Large intestine (tissue), 3 donors: ENCODE measurements at regions not wholly inside any gene's neighbourhood (a gene's known extent, or its start where the extent isn't known, plus 50 kb on each side); places are given as distances from the start of the nearest gene placed in this dataset.
"Not testable (repeated sequence)": the region's sequence is repeated elsewhere in the genome, so short reads cannot be mapped to it uniquely, and the experiment has no call there.

ENCODE experiments used
- DNase-seq, 2 donors: peaks; one replicate each; pipeline versions ENCODE4 v3.0.0 to v3.0.0-alpha.2; 2013
- H3K27ac ChIP-seq: one replicate; pipeline ENCODE4 v1.5.1; 2013; ENCODE audit warnings: low read length
- H3K27me3 ChIP-seq: 2 replicates; pipeline ENCODE4 v1.6.1; 2013; ENCODE audit warnings: low read length; ENCODE audit not compliant: control insufficient read depth, insufficient read depth
- H3K36me3 ChIP-seq: 2 replicates; pipeline ENCODE4 v1.6.1; 2013; ENCODE audit warnings: low read length; ENCODE audit not compliant: control insufficient read depth, insufficient read depth
- H3K4me1 ChIP-seq: one replicate; pipeline ENCODE4 v1.6.1; 2013; ENCODE audit warnings: low read length; ENCODE audit not compliant: control insufficient read depth, insufficient read depth
- H3K4me3 ChIP-seq: one replicate; pipeline ENCODE4 v1.5.1; 2013; ENCODE audit warnings: low read length
- H3K9me3 ChIP-seq: one replicate; pipeline ENCODE4 v1.6.1; 2013; ENCODE audit warnings: mild to moderate bottlenecking, low read depth, low read length, moderate library complexity; ENCODE audit not compliant: control insufficient read depth
- WGBS: methylation state at CpG from one replicate; pipeline ENCODE4 v1.1.5; 2013; ENCODE audit warnings: low lambda C conversion rate; ENCODE audit not compliant: insufficient coverage; 5-methylcytosine and 5-hydroxymethylcytosine counted together

- Histone ChIP-seq H3K36me3 (no peaks in the 10 kb centered on the region), H3K4me1 (peaks cover 5% of the 10 kb centered on the region), H3K27ac (no peak overlapping the region), H3K27me3 (peaks cover 3% of the 10 kb centered on the region), H3K4me3 (no peak overlapping the region), H3K9me3 (no peaks in the 10 kb centered on the region)
- no CpG with 5 or more reads among the region's 4 CpGs for WGBS
- DNase-seq = no peak
Observed at GRCh38 chr10:117458571-117458970, 83.3 kb upstream of the PDZD8 start.

- Histone ChIP-seq H3K9me3 (no peaks in the 10 kb centered on the region), H3K4me3 (no peak overlapping the region), H3K27me3 (peaks cover 3% of the 10 kb centered on the region), H3K36me3 (no peaks in the 10 kb centered on the region), H3K27ac (no peak overlapping the region), H3K4me1 (peaks cover 5% of the 10 kb centered on the region)
- no peak for DNase-seq
- WGBS = no CpG with 5 or more reads among the region's 8 CpGs
Observed at GRCh38 chr10:117457932-117458331, 82.7 kb upstream of the PDZD8 start.

DNA sequence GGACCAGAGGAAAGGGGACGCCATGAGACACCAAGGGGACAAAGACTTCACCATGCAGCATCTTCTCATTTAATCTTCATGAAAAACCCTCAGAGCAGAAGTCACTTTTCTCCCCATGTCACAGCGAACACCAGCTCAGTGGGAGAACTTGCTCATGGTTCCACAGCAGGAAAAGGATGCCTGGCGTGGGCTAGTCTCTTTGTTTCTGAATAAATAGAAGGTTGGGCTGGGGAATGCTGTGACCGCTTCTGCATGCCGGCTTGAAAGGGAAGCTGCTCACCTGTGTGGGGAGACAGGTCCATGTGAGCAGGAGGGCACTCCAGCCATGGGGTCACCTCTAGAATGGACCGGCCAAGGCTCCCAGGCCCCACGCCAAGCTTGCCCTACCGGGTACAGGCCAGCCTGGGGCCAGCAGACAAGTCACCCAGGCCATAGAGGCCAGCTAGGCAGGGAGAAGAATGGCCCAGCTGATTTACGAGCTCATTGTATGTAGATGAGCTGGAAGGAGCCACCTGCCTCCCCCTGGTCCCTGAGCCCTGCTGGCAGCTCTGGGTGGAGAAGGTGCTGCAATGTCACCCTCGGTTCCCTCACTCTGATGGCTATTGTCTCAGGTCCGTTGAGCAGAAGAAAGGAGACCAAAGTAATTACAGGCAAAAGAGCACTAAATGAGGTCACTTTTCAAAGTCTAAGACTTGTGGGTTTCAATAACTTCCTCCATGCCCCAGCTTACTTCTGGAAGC, 82.0 kb upstream of the PDZD8 start:
- WGBS = no CpG with 5 or more reads among the region's 11 CpGs
- no peaks in the 10 kb centered on the region for H3K36me3 ChIP-seq
- no peak for DNase-seq
- H3K27me3 ChIP-seq = peaks cover 3% of the 10 kb centered on the region
- H3K9me3 ChIP-seq = no peaks in the 10 kb centered on the region
- peaks cover 4% of the 10 kb centered on the region for H3K4me1 ChIP-seq
- no peak overlapping the region for H3K27ac ChIP-seq
- H3K4me3 ChIP-seq = no peak overlapping the region

- WGBS = no CpG with 5 or more reads among the region's 5 CpGs
Observed at GRCh38 chr10:117455346-117455745, 80.1 kb upstream of the PDZD8 start.

DNA sequence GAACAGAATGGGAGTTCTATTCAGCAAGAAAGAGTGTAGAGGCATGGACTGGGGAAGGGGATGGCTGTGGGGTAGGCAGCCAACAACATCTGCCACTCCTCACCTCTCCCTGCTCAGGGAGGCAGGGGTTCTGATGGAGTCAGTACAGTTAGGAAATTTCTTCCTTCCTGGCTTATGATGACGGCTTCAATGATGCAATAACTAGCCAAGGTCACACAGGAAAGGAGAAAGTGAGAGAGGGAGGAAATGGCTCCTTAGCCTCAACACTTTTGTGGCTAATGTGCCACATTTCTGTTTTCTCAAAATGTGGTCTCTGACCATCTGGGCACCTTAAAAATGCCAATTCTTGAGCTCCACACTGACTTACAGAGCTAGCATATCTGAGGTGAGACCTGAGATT, 79.3 kb upstream of the PDZD8 start:
- H3K4me1 ChIP-seq = no peaks in the 10 kb centered on the region
- H3K9me3 ChIP-seq = no peaks in the 10 kb centered on the region
- no CpG with 5 or more reads among the region's 1 CpG for WGBS
- DNase-seq = no peak
- peaks cover 4% of the 10 kb centered on the region for H3K27me3 ChIP-seq
- no peak overlapping the region for H3K4me3 ChIP-seq
- no peak overlapping the region for H3K27ac ChIP-seq
- H3K36me3 ChIP-seq = no peaks in the 10 kb centered on the region

More at GRCh38 chr10:117455346-117455745, 80.1 kb upstream of the PDZD8 start:
- Histone ChIP-seq H3K4me1 (no peaks in the 10 kb centered on the region), H3K36me3 (no peaks in the 10 kb centered on the region), H3K9me3 (no peaks in the 10 kb centered on the region), H3K27me3 (peaks cover 3% of the 10 kb centered on the region), H3K4me3 (no peak overlapping the region), H3K27ac (no peak overlapping the region)
- DNase-seq = no peak

DNA sequence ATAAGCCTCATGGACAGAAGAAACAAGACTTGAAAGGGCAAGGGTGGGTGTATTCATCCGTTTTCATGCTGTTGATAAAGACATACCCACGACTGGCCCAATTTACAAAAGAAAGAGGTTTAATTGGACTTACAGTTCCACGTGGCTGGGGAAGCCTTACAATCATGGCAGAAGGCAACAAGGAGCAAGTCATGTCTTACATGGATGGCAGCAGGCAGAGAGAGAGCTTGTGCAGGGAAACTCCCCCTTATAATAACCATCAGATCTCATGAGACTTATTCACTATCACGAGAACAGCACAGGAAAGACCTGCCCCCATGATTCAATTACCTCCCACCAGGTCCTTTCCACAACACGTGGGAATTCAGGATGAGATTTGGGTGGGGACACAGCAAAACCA, 78.2 kb upstream of the PDZD8 start:
- not testable (repeated sequence) for H3K4me3 ChIP-seq, H3K27ac ChIP-seq, H3K27me3 ChIP-seq, H3K9me3 ChIP-seq, H3K4me1 ChIP-seq, DNase-seq, H3K36me3 ChIP-seq
- no CpG with 5 or more reads among the region's 5 CpGs for WGBS

- no peaks in the 10 kb centered on the region for H3K4me1 ChIP-seq
- no peaks in the 10 kb centered on the region for H3K36me3 ChIP-seq
- DNase-seq = no peak
- H3K27me3 ChIP-seq = peaks cover 2% of the 10 kb centered on the region
- H3K4me3 ChIP-seq = no peak overlapping the region
- no CpG with 5 or more reads among the region's 2 CpGs for WGBS
- H3K27ac ChIP-seq = no peak overlapping the region
- H3K9me3 ChIP-seq = no peaks in the 10 kb centered on the region
Observed at GRCh38 chr10:117450940-117451339, 75.7 kb upstream of the PDZD8 start.

DNA sequence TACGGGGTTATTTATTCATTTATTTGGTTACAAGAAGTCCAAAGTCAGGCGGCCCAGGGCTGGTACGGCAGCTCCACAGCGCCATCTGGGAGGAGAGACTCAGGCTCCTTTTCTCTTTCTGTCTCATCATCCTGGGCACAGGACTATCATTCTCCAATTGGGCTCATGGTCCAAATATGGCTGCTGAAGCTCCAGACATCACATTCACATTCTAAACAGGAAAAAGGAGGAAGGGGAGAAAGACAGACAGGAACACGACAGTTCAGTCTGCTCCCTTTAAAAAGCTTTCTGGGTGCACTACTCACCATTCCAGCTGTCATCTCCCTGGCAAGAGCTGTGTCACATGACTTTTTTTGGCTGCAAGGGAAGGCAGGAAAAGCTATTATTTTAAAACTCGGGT, 74.4 kb upstream of the PDZD8 start:
- no CpG with 5 or more reads among the region's 6 CpGs for WGBS
- no peak for DNase-seq

DNA sequence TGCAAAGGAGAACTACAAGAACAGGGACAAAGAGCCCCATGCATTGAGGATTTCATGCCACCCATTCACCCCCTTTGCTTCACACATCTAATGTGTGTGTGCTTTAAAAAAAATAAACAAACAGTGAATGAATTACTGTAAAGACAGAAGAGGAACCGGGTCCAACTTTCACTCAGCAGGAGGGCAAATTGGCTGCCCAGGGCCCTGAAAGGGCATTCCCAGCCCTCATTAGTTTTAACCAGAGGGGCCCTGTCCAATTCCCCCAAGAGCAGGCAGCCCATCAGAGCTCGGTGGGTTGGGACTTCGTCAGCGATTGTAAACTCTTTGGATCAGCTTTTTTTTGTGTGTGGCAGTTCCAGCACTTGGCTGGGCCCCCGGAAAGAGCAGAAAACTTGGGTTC, 73.6 kb upstream of the PDZD8 start:
- Histone ChIP-seq H3K4me3 (no peak overlapping the region), H3K27me3 (peaks cover 2% of the 10 kb centered on the region), H3K36me3 (no peaks in the 10 kb centered on the region), H3K4me1 (no peaks in the 10 kb centered on the region), H3K27ac (no peak overlapping the region), H3K9me3 (peaks cover under 1% of the 10 kb centered on the region)
- no peak for DNase-seq
- no CpG with 5 or more reads among the region's 5 CpGs for WGBS

More for the DNA sequence above, 74.4 kb upstream of the PDZD8 start:
- no peaks in the 10 kb centered on the region for H3K9me3 ChIP-seq
- no peak overlapping the region for H3K27ac ChIP-seq
- H3K4me3 ChIP-seq = no peak overlapping the region
- no peaks in the 10 kb centered on the region for H3K4me1 ChIP-seq
- H3K27me3 ChIP-seq = peaks cover 2% of the 10 kb centered on the region
- no peaks in the 10 kb centered on the region for H3K36me3 ChIP-seq

DNA sequence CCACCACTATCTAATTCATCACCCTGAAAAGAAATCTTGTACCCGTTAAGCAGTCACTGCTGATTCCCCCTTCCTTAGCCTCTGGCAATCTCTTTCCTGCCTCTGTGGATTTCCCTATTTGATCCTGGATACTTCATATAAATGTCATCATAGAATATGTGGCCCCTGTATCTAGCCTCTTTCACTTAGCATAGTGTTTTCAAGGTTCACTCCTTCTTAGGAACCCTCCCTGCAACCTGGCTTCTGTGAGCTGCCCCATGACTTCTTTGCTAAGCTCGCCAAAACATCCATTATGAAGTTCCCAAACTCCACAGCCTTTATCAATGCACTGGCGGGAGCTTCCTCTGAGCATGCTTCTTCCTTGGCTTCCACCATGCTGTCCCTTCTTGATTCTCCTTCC, 70.8 kb upstream of the PDZD8 start:
- Histone ChIP-seq H3K9me3 (peaks cover 2% of the 10 kb centered on the region), H3K27ac (no peak overlapping the region), H3K4me3 (no peak overlapping the region), H3K27me3 (peaks cover 2% of the 10 kb centered on the region), H3K4me1 (peaks cover 3% of the 10 kb centered on the region), H3K36me3 (no peaks in the 10 kb centered on the region)
- no peak for DNase-seq
- WGBS = no CpG with 5 or more reads among the region's 3 CpGs

GRCh38 chr10:117444497-117445040, 69.3 kb upstream of the PDZD8 start:
- 92% methylated on average over 2 of the region's 4 CpGs for WGBS
- Histone ChIP-seq H3K9me3 (peaks cover 2% of the 10 kb centered on the region), H3K4me3 (no peak overlapping the region), H3K4me1 (peaks cover 3% of the 10 kb centered on the region), H3K36me3 (no peaks in the 10 kb centered on the region), H3K27me3 (no peaks in the 10 kb centered on the region), H3K27ac (no peak overlapping the region)
- DNase-seq = no peak
